Kidney (tissue), 13 donors: ENCODE measurements at regions not wholly inside any gene's neighbourhood (a gene's known extent, or its start where the extent isn't known, plus 50 kb on each side); places are given as distances from the start of the nearest gene placed in this dataset.
A peak's percentile ranks its signal among the peaks of the same experiment; 100 is the strongest.

ENCODE experiments used
- DNase-seq, 5 donors: peaks; one replicate each; pipeline ENCODE4 v3.0.0-alpha.2; 2013 to 2020
- FAIRE-seq: peaks from 2 replicates; lab custom pipeline; 2012; peaks lifted over from hg19 to GRCh38; lab: Jason Lieb, UNC
- H3K27ac ChIP-seq, 2 donors: one replicate each; pipeline ENCODE4 v1.7.0; 2013; ENCODE audit warnings: low read depth in 2 of 2, low read length in 2 of 2, inconsistent platforms in 1 of 2
- H3K27me3 ChIP-seq: one replicate; pipeline ENCODE4 v1.7.1; 2013; ENCODE audit warnings: low read length, inconsistent platforms; ENCODE audit not compliant: control insufficient read depth, insufficient read depth
- H3K36me3 ChIP-seq, 3 donors: one replicate each; pipeline versions ENCODE4 v1.7.0 to v1.7.1; 2013; ENCODE audit warnings: low read length in 3 of 3, control low read depth in 1 of 3, inconsistent platforms in 1 of 3; ENCODE audit not compliant: insufficient read depth in 3 of 3, control insufficient read depth in 2 of 3
- H3K4me1 ChIP-seq, 3 donors: one replicate each; pipeline versions ENCODE4 v1.7.0 to v1.7.1; 2013; ENCODE audit warnings: low read length in 3 of 3, inconsistent platforms in 1 of 3, low read depth in 1 of 3; ENCODE audit not compliant: control insufficient read depth in 2 of 3, insufficient read depth in 2 of 3
- H3K4me3 ChIP-seq, 3 donors: one replicate each; pipeline versions ENCODE4 v1.7.0 to v1.8.1; 2013; ENCODE audit warnings: low read length in 3 of 3, control low read depth in 1 of 3, inconsistent platforms in 1 of 3
- H3K9ac ChIP-seq, 3 donors: one replicate each; pipeline versions ENCODE4 v1.7.0 to v1.7.1; 2013; ENCODE audit warnings: low read length in 3 of 3, control low read depth in 1 of 3, inconsistent platforms in 1 of 3
- H3K9me3 ChIP-seq, 3 donors: one replicate each; pipeline versions ENCODE4 v1.7.0 to v1.7.1; 2013; ENCODE audit warnings: low read length in 3 of 3, control low read depth in 1 of 3, inconsistent platforms in 1 of 3; ENCODE audit not compliant: control insufficient read depth in 2 of 3, insufficient read depth in 1 of 3
- CTCF ChIP-seq: IDR thresholded peaks from 3 replicates; pipeline ENCODE4 v1.5.1; 2012; ENCODE audit warnings: mild to moderate bottlenecking, moderate library complexity, borderline replicate concordance; ENCODE audit not compliant: insufficient read depth; ENCODE audit errors: extremely low read depth
- intact Hi-C: fragments of 100-400 bp; cut with DNase I; formaldehyde crosslinking; loops from one replicate; pipeline ENCODE4 v1.11.1; 2022
- donor health status: control.
- donor health status: control.
- donor health status: control.
- donor health status: control.
- donor health status: control.
- donor health status: DM: yes; HTN: yes; CAD: no.
- donor health status: Normal renal cell carcinoma (clear cell type).

- no peak overlapping the region for H3K9ac ChIP-seq
- intact Hi-C loops: no loop called here
- H3K27ac ChIP-seq: no peak overlapping the region
- no peaks in the 10 kb centered on the region for H3K36me3 ChIP-seq
- no peak for FAIRE-seq
- TF ChIP-seq CTCF: no peak
- no peaks in the 10 kb centered on the region for H3K4me1 ChIP-seq
- H3K9me3 ChIP-seq: no peaks in the 10 kb centered on the region
- H3K27me3 ChIP-seq: no peaks in the 10 kb centered on the region
- H3K4me3 ChIP-seq: no peak overlapping the region
- DNase-seq: no peak
These were observed 549.3 kb downstream of the LIG4 start for GRCh38 chr13:107665926-107666458.

GRCh38 chr13:107650081-107650701 is 565.1 kb downstream of the LIG4 start:
- TF ChIP-seq CTCF: peak; percentile 59
- DNase-seq: peak; percentile 43 to 71 (median 59)
- H3K4me3 ChIP-seq: no peak overlapping the region
- no peaks in the 10 kb centered on the region for H3K9me3 ChIP-seq
- H3K9ac ChIP-seq: no peak overlapping the region
- H3K36me3 ChIP-seq: no peaks in the 10 kb centered on the region
- intact Hi-C loops: loop anchor here (5.0 kb wide), 1 partner anchor 448 kb away; no protein-coding TSS in a partner anchor
- H3K4me1 ChIP-seq: no peaks in the 10 kb centered on the region
- H3K27me3 ChIP-seq: no peaks in the 10 kb centered on the region
- no peak for FAIRE-seq
- H3K27ac ChIP-seq: no peak overlapping the region

GRCh38 chr13:107649079-107649478 is 566.3 kb downstream of the LIG4 start:
- DNase-seq: no peak
- Histone ChIP-seq H3K9me3 (no peaks in the 10 kb centered on the region), H3K9ac (no peak overlapping the region), H3K27me3 (no peaks in the 10 kb centered on the region), H3K4me3 (no peak overlapping the region), H3K4me1 (no peaks in the 10 kb centered on the region), H3K36me3 (no peaks in the 10 kb centered on the region), H3K27ac (no peak overlapping the region)
- no peak for FAIRE-seq
- intact Hi-C loops: no loop called here
- no peak for TF ChIP-seq CTCF
